Stimulated activated CD8-positive, alpha-beta memory T cell treated with anti-CD3 and anti-CD28 coated beads, Interleukin-12 subunit alpha, Interleukin-12 subunit beta, amount 100 ng/mL, for 24 hours (primary cell): ENCODE measurements at regions not wholly inside any gene's neighbourhood (a gene's known extent, or its start where the extent isn't known, plus 50 kb on each side); places are given as distances from the start of the nearest gene placed in this dataset.
"Not testable (repeated sequence)": the region's sequence is repeated elsewhere in the genome, so short reads cannot be mapped to it uniquely, and the experiment has no call there.

ENCODE experiments used
- DNase-seq: peaks from one replicate; pipeline ENCODE4 v3.0.0-alpha.2; 2020; ENCODE audit errors: extremely low read depth

- no peak for DNase-seq
Measured at GRCh38 chr16:87028481-87029320, 288.5 kb downstream of the C16orf95 start.

GRCh38 chr16:87032554-87032953, 284.6 kb downstream of the C16orf95 start:
- no peak for DNase-seq

- DNase-seq, result no peak
Measured at GRCh38 chr16:87033021-87033471, 284.1 kb downstream of the C16orf95 start.

- no peak for DNase-seq
Measured at GRCh38 chr16:87033541-87034300, 283.5 kb downstream of the C16orf95 start.

GRCh38 chr16:87034317-87034716, 282.9 kb downstream of the C16orf95 start:
- no peak for DNase-seq

- no peak for DNase-seq
Measured at GRCh38 chr16:87035053-87035452, 282.1 kb downstream of the C16orf95 start.

- no peak for DNase-seq
Measured at GRCh38 chr16:87037012-87037411, 280.2 kb downstream of the C16orf95 start.

- not testable (repeated sequence) for DNase-seq
Measured at GRCh38 chr16:87038528-87038927, 278.7 kb downstream of the C16orf95 start.

GRCh38 chr16:87040169-87041117, 276.7 kb downstream of the C16orf95 start:
- no peak for DNase-seq

GRCh38 chr16:87041286-87041685, 275.9 kb downstream of the C16orf95 start:
- DNase-seq, result no peak

GRCh38 chr16:87042551-87043230, 274.5 kb downstream of the C16orf95 start:
- DNase-seq, result no peak

GRCh38 chr16:87043231-87044031, 273.8 kb downstream of the C16orf95 start:
- no peak for DNase-seq

- DNase-seq, result no peak
Measured at GRCh38 chr16:87044032-87044382, 273.2 kb downstream of the C16orf95 start.

- DNase-seq, result no peak
Measured at GRCh38 chr16:87044829-87045228, 272.4 kb downstream of the C16orf95 start.

GRCh38 chr16:87045466-87046216, 271.6 kb downstream of the C16orf95 start:
- no peak for DNase-seq

- no peak for DNase-seq
Measured at GRCh38 chr16:87046235-87046634, 271.0 kb downstream of the C16orf95 start.

GRCh38 chr16:87047221-87048037, 269.8 kb downstream of the C16orf95 start:
- no peak for DNase-seq

GRCh38 chr16:87048038-87048729, 269.0 kb downstream of the C16orf95 start:
- no peak for DNase-seq
